ENCODE measurements at regions not wholly inside any gene's neighbourhood (a gene's known extent, or its start where the extent isn't known, plus 50 kb on each side); places are given as distances from the start of the nearest gene placed in this dataset.

- intact Hi-C loops (cut with micrococcal nuclease), result no loop called here
- CTCF ChIA-PET, result no interaction called here
- no peak for TF ChIP-seq CTCF (IDR thresholded peaks at IDR 0.05)
Observed at GRCh38 chr2:153027533-153027932, 309.1 kb downstream of the ARL6IP6 start.

GRCh38 chr2:153020201-153020600 is 301.8 kb downstream of the ARL6IP6 start:
- Mint-ChIP-seq H3K9me3 (peaks cover 18% of the 10 kb centered on the region), H3K36me3 (ENCODE audit: low read depth) (no peaks in the 10 kb centered on the region), H3K4me3 (no peak overlapping the region), H3K27ac (no peak overlapping the region), H3K4me1 (ENCODE audit: low read depth) (no peaks in the 10 kb centered on the region), H3K27me3 (no peaks in the 10 kb centered on the region)
- DNase-seq, result no peak
- intact Hi-C loops (cut with micrococcal nuclease), result no loop called here
- TF ChIP-seq CTCF (IDR thresholded peaks at IDR 0.05), result no peak
- CTCF ChIA-PET, result no interaction called here
- POLR2A ChIA-PET, result no interaction called here
- ATAC-seq, result no peak

More at GRCh38 chr2:153027533-153027932, 309.1 kb downstream of the ARL6IP6 start:
- no peak overlapping the region for H3K4me3 Mint-ChIP-seq
- DNase-seq (no peak), ATAC-seq (no peak)
- H3K27ac Mint-ChIP-seq, result no peak overlapping the region
- H3K9me3 Mint-ChIP-seq, result peaks cover 1% of the 10 kb centered on the region
- no peaks in the 10 kb centered on the region for H3K36me3 Mint-ChIP-seq (ENCODE audit: low read depth)
- H3K27me3 Mint-ChIP-seq, result no peaks in the 10 kb centered on the region
- POLR2A ChIA-PET, result no interaction called here
- no peaks in the 10 kb centered on the region for H3K4me1 Mint-ChIP-seq (ENCODE audit: low read depth)

- ChIA-PET POLR2A (no interaction called here), CTCF (no interaction called here)
- Mint-ChIP-seq H3K27ac (no peak overlapping the region), H3K4me3 (no peak overlapping the region), H3K4me1 (ENCODE audit: low read depth) (no peaks in the 10 kb centered on the region), H3K27me3 (no peaks in the 10 kb centered on the region), H3K9me3 (no peaks in the 10 kb centered on the region), H3K36me3 (ENCODE audit: low read depth) (no peaks in the 10 kb centered on the region)
- TF ChIP-seq CTCF (IDR thresholded peaks at IDR 0.05), result no peak
- ATAC-seq (no peak), DNase-seq (no peak)
- intact Hi-C loops (cut with micrococcal nuclease), result no loop called here
Observed at GRCh38 chr2:153005071-153005730, 286.8 kb downstream of the ARL6IP6 start.

- no peak for TF ChIP-seq CTCF (IDR thresholded peaks at IDR 0.05)
- H3K4me1 Mint-ChIP-seq (ENCODE audit: low read depth), result no peaks in the 10 kb centered on the region
- POLR2A ChIA-PET, result no interaction called here
- CTCF ChIA-PET, result no interaction called here
- no peaks in the 10 kb centered on the region for H3K27me3 Mint-ChIP-seq
- H3K27ac Mint-ChIP-seq, result no peak overlapping the region
- intact Hi-C loops (cut with micrococcal nuclease), result no loop called here
- ATAC-seq (no peak), DNase-seq (no peak)
- H3K36me3 Mint-ChIP-seq (ENCODE audit: low read depth), result no peaks in the 10 kb centered on the region
- no peak overlapping the region for H3K4me3 Mint-ChIP-seq
- no peaks in the 10 kb centered on the region for H3K9me3 Mint-ChIP-seq
Observed at GRCh38 chr2:153004627-153005026, 286.2 kb downstream of the ARL6IP6 start.

- CTCF ChIA-PET, result no interaction called here
- Mint-ChIP-seq H3K27me3 (no peaks in the 10 kb centered on the region), H3K9me3 (peaks cover 7% of the 10 kb centered on the region), H3K4me1 (ENCODE audit: low read depth) (no peaks in the 10 kb centered on the region), H3K4me3 (no peak overlapping the region), H3K36me3 (ENCODE audit: low read depth) (no peaks in the 10 kb centered on the region), H3K27ac (no peak overlapping the region)
- DNase-seq, result no peak
- POLR2A ChIA-PET, result no interaction called here
- intact Hi-C loops (cut with micrococcal nuclease), result no loop called here
- TF ChIP-seq CTCF (IDR thresholded peaks at IDR 0.05), result no peak
- ATAC-seq, result no peak
Observed at GRCh38 chr2:152974146-152974545, 255.7 kb downstream of the ARL6IP6 start.
